Lung (tissue), 11 donors: ENCODE measurements at regions not wholly inside any gene's neighbourhood (a gene's known extent, or its start where the extent isn't known, plus 50 kb on each side); places are given as distances from the start of the nearest gene placed in this dataset.

Experiments
- ATAC-seq: fragments of 200-7000 bp; cut with Tn5 transposase; one replicate; pipeline ENCODE4 v1.9.1; 2020; ENCODE audit warnings: moderate number of reproducible peaks; ENCODE audit not compliant: insufficient read depth, low FRiP score
- DNase-seq, 3 donors: peaks; one replicate each; pipeline ENCODE4 v3.0.0-alpha.2; 2013 to 2017
- H3K27ac ChIP-seq, 2 donors: one replicate each; pipeline ENCODE4 v1.5.1; 2013; ENCODE audit warnings: mild to moderate bottlenecking in 2 of 2, moderate library complexity in 2 of 2, control low read depth in 1 of 2, inconsistent platforms in 1 of 2, low read depth in 1 of 2, low read length in 1 of 2
- H3K27me3 ChIP-seq, 3 donors: one replicate each; pipeline ENCODE4 v1.5.1; 2013; ENCODE audit warnings: low read length in 2 of 3; ENCODE audit not compliant: control insufficient read depth in 3 of 3, insufficient read depth in 3 of 3
- H3K36me3 ChIP-seq, 4 donors: one replicate each; pipeline ENCODE4 v1.5.1; 2013; ENCODE audit warnings: low read length in 4 of 4, mild to moderate bottlenecking in 1 of 4, moderate library complexity in 1 of 4; ENCODE audit not compliant: control insufficient read depth in 4 of 4, insufficient read depth in 4 of 4
- H3K4me1 ChIP-seq, 5 donors: one replicate each; pipeline ENCODE4 v1.5.1; 2013; ENCODE audit warnings: low read length in 5 of 5, mild to moderate bottlenecking in 2 of 5, moderate library complexity in 1 of 5; ENCODE audit not compliant: control insufficient read depth in 5 of 5, insufficient read depth in 5 of 5
- H3K4me3 ChIP-seq: one replicate; pipeline ENCODE4 v1.5.1; 2013; ENCODE audit warnings: mild to moderate bottlenecking, control low read depth, moderate library complexity
- H3K9ac ChIP-seq, 2 donors: one replicate each; pipeline ENCODE4 v1.5.1; 2013; ENCODE audit warnings: low read length in 2 of 2, control low read depth in 1 of 2; ENCODE audit not compliant: insufficient read depth in 1 of 2
- H3K9me3 ChIP-seq, 4 donors: one replicate each; pipeline ENCODE4 v1.5.1; 2013; ENCODE audit warnings: low read length in 3 of 4, mild to moderate bottlenecking in 1 of 4, moderate library complexity in 1 of 4; ENCODE audit not compliant: control insufficient read depth in 4 of 4, insufficient read depth in 3 of 4
- WGBS, 2 donors: extraction: QIAGEN DNeasy Blood & Tissue Kit; methylation state at CpG; one replicate each; pipeline ENCODE4 v1.1.7; 2013; 5-methylcytosine and 5-hydroxymethylcytosine counted together
- TF ChIP-seq, protein P1 (sequence below): IDR thresholded peaks from 2 replicates; pipeline ENCODE4 v1.5.1; 2012; ENCODE audit warnings: mild to moderate bottlenecking; ENCODE audit errors: control extremely low read depth, extremely low read depth
- donor health status: control.
- donor health status: control.
- donor health status: Bipolar disorder and iron deficiency.
- donor health status: healthy.
- donor health status: DM: yes; HTN: yes; CAD: no.

DNA sequence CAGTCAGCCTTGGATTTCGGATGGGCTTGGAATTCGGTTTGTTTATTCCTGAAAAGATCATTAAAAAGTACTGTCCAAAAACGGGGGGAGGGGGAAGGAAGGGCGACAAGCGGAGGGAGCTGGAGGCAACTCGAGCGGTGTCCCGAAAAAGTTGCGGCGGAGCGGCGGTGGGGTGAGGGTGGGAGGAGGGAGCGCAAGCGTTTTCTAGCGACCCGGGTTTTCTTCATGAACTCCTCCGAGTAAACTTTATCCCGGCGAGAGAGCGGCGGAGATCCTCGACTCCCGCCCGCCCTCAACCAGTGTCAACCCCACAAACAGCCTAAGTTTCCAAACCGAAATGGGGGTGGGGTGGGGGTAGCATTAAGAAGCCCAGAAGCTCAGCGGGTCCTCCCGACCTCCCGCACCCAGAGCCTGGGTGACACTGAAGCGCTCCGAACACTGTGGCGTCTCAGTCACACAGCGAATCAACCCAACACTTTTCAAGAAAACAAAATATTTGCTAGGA is 133.0 kb upstream of the C11orf58 start:
- Histone ChIP-seq H3K27ac (peak overlapping the region; percentile 70 to 98), H3K27me3 (peaks cover 2 to 18% (median 16%) of the 10 kb centered on the region in 3 donors), H3K9me3 (peaks cover 0 to 2% (median 0%) of the 10 kb centered on the region in 4 donors), H3K36me3 (no peaks in the 10 kb centered on the region), H3K9ac (peak overlapping the region; percentile 61 to 92), H3K4me1 (peaks cover 0 to 22% (median 2%) of the 10 kb centered on the region in 5 donors), H3K4me3 (peak overlapping the region; percentile 36)
- 1 to 2% methylated on average over 32 of the region's 32 CpGs for WGBS, 2 donors
- ATAC-seq (no peak), DNase-seq (peak; percentile 73 to 84 (median 82))
- TF ChIP-seq, protein P1, sequence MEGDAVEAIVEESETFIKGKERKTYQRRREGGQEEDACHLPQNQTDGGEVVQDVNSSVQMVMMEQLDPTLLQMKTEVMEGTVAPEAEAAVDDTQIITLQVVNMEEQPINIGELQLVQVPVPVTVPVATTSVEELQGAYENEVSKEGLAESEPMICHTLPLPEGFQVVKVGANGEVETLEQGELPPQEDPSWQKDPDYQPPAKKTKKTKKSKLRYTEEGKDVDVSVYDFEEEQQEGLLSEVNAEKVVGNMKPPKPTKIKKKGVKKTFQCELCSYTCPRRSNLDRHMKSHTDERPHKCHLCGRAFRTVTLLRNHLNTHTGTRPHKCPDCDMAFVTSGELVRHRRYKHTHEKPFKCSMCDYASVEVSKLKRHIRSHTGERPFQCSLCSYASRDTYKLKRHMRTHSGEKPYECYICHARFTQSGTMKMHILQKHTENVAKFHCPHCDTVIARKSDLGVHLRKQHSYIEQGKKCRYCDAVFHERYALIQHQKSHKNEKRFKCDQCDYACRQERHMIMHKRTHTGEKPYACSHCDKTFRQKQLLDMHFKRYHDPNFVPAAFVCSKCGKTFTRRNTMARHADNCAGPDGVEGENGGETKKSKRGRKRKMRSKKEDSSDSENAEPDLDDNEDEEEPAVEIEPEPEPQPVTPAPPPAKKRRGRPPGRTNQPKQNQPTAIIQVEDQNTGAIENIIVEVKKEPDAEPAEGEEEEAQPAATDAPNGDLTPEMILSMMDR = no peak

DNA sequence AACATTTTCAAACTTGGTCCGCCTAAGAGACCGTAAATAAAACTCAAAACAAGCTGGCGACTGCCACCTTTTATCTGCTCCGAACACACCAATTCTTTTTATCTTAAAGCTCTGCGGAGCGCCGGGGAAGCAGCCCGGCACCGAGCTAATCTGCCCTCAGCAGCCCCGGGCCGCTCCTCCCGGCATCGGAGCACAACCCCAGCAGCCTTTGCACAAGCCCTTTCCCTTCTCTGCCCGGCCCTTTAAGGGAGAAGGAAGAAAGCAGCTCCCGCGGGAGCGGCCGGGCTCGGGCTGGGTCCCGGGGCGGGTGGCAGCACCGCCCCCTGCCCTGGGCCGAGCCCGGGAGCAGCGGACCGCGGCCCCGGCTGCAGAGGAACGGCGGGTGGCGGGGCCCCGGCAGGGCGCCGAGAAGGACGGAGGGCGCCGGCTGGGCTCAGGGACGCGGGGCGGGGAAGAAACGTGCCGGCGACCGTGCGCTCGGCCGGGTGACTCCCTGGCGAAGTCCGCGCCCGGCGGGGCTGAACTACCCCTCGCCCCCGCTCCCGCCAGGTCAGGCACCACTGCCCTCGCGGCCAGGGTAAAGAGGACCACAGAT is 133.6 kb upstream of the C11orf58 start:
- Histone ChIP-seq H3K9me3 (peaks cover 0 to 2% (median 0%) of the 10 kb centered on the region in 4 donors), H3K4me3 (peak overlapping the region; percentile 36), H3K27ac (peak overlapping the region; percentile 70 to 98), H3K4me1 (peaks cover 0 to 22% (median 2%) of the 10 kb centered on the region in 5 donors), H3K9ac (peak overlapping the region; percentile 61 to 92), H3K27me3 (peaks cover 2 to 13% (median 11%) of the 10 kb centered on the region in 3 donors), H3K36me3 (no peaks in the 10 kb centered on the region)
- ATAC-seq (peak; percentile 44), DNase-seq (peak; percentile 59 to 70 (median 62))
- TF ChIP-seq, protein P1 = no peak
- WGBS, 2 donors = 0 to 1% methylated on average over 40 to 57 of the region's 57 CpGs

DNA sequence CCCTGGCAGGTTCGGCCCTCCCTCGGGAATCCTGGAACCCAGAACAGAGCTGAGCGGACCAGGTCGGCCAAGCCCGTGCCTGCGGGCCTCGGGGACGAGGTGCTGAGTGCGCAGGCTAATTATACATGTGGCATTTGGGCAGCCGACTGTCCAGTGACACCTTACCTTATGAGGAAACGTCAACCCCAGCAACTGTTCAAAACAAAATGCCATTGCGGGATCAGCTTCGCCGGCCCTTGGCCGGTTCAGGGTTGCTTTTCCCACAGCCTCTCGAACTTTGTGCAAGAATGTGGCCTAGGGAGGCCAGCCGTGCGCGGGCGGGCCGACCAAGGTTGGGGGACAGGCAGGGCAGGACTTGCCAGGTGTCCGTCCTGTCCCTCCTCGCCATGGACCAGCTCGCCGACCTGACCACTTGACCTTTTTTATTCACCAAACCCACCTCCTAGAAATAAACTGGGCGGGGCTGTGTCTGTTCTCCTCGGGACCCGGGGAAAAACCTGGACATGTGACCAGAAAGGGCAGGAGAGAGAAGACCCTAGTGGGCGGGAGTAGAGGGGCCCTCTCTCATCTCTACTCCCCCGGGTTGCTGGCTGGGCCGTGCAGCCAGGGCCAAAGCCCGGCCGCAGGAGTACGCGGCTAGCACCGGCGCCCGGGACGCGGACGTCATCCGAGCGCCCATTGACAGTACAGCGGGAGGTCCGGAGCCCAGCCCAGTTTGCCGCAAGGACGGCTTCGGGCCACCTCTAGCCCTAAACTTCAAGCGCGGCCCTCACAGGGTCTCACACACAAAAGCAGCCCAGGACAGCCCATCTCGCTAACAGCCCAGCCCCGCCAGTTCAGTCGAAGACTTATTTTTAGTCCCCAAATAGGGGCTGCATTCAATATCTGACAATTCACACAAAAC is 134.3 kb upstream of the C11orf58 start:
- Histone ChIP-seq H3K4me3 (peak overlapping the region; percentile 36), H3K27me3 (peaks cover 0 to 6% (median 4%) of the 10 kb centered on the region in 3 donors), H3K9ac (peak overlapping the region; percentile 31 to 84), H3K4me1 (peaks cover 0 to 22% (median 2%) of the 10 kb centered on the region in 5 donors), H3K9me3 (peaks cover 0 to 2% (median 0%) of the 10 kb centered on the region in 4 donors), H3K36me3 (no peaks in the 10 kb centered on the region), H3K27ac (peak overlapping the region; percentile 62 to 98)
- TF ChIP-seq, protein P1 = no peak
- DNase-seq = peak; percentile 71 to 79 (median 73)
- peak; percentile 17 for ATAC-seq
- WGBS, 2 donors = 14 to 18% methylated on average over 53 of the region's 53 CpGs
